ENCODE measurements at regions not wholly inside any gene's neighbourhood (a gene's known extent, or its start where the extent isn't known, plus 50 kb on each side); places are given as distances from the start of the nearest gene placed in this dataset.
A peak's percentile ranks its signal among the peaks of the same experiment; 100 is the strongest.
"Not testable (repeated sequence)": the region's sequence is repeated elsewhere in the genome, so short reads cannot be mapped to it uniquely, and the experiment has no call there.

- Histone ChIP-seq H3K27me3 (replicated peaks in 1 of 7) (no peaks in the 10 kb centered on the region), H3K4me3 (peak overlapping the region in 1 of 8 donors; percentile 32), H3K9me3 (no peaks in the 10 kb centered on the region), H3K27ac (peak overlapping the region in 7 of 8 donors; percentile 17 to 85 (median 58)), H3K4me1 (peaks cover 0 to 8% (median 3%) of the 10 kb centered on the region in 6 donors), H3K36me3 (no peaks in the 10 kb centered on the region)
- WGBS, 5 donors = 86 to 99% (median 87%) methylated on average over 4 to 5 of the region's 5 CpGs
- TF ChIP-seq POLR2A (IDR thresholded peaks at IDR 0.05) (no peak), POLR2AphosphoS5 (IDR thresholded peaks at IDR 0.05) (peak in 1 of 3 donors; percentile 26)
- DNase-seq = no peak
- intact Hi-C loops (cut with DNase I; ENCODE audit: low total_unique reads) = no loop called here
Measured at GRCh38 chr5:91301106-91301846, 81.8 kb downstream of the ARRDC3 start.

GRCh38 chr5:91297994-91298393, 85.1 kb downstream of the ARRDC3 start:
- no peak for TF ChIP-seq CTCF (IDR thresholded peaks at IDR 0.05 in 8 of 11, conservative IDR thresholded peaks at IDR 0.05 in 3 of 11)
- TF ChIP-seq POLR2AphosphoS5 (IDR thresholded peaks at IDR 0.05) = no peak
- TF ChIP-seq POLR2A (IDR thresholded peaks at IDR 0.05) = no peak
- no peak for DNase-seq
- 87 to 98% (median 96%) methylated on average over 2 of the region's 2 CpGs for WGBS, 5 donors

GRCh38 chr5:91296674-91297143, 86.4 kb downstream of the ARRDC3 start:
- no peak for DNase-seq
- Histone ChIP-seq H3K27me3 (replicated peaks in 1 of 7) (no peaks in the 10 kb centered on the region), H3K4me1 (peaks cover 0 to 6% (median 3%) of the 10 kb centered on the region in 6 donors), H3K36me3 (no peaks in the 10 kb centered on the region), H3K9me3 (no peaks in the 10 kb centered on the region), H3K27ac (no peak overlapping the region), H3K4me3 (no peak overlapping the region)
- TF ChIP-seq CTCF (IDR thresholded peaks at IDR 0.05 in 8 of 11, conservative IDR thresholded peaks at IDR 0.05 in 3 of 11) = no peak
- no peak for TF ChIP-seq POLR2AphosphoS5 (IDR thresholded peaks at IDR 0.05)
- TF ChIP-seq POLR2A (IDR thresholded peaks at IDR 0.05) = no peak
- WGBS, 5 donors = 73 to 91% (median 82%) methylated on average over 2 of the region's 2 CpGs
- intact Hi-C loops (cut with DNase I; ENCODE audit: low total_unique reads) = no loop called here

More at GRCh38 chr5:91297994-91298393, 85.1 kb downstream of the ARRDC3 start:
- H3K4me3 ChIP-seq = no peak overlapping the region
- peaks cover 0 to 8% (median 3%) of the 10 kb centered on the region in 6 donors for H3K4me1 ChIP-seq
- H3K27me3 ChIP-seq (replicated peaks in 1 of 7) = no peaks in the 10 kb centered on the region
- H3K36me3 ChIP-seq = no peaks in the 10 kb centered on the region
- intact Hi-C loops (cut with DNase I; ENCODE audit: low total_unique reads) = no loop called here
- H3K9me3 ChIP-seq = no peaks in the 10 kb centered on the region
- no peak overlapping the region for H3K27ac ChIP-seq

- H3K4me3 ChIP-seq; H3K36me3 ChIP-seq; H3K27me3 ChIP-seq (replicated peaks in 1 of 7); intact Hi-C loops (cut with DNase I; ENCODE audit: low total_unique reads); H3K27ac ChIP-seq; DNase-seq; H3K4me1 ChIP-seq; H3K9me3 ChIP-seq: not testable (repeated sequence)
- 93 to 98% (median 96%) methylated on average over 9 of the region's 9 CpGs for WGBS, 5 donors
Measured at GRCh38 chr5:91296102-91296501, 87.0 kb downstream of the ARRDC3 start.

GRCh38 chr5:91293131-91293530, 90.0 kb downstream of the ARRDC3 start:
- TF ChIP-seq CTCF (IDR thresholded peaks at IDR 0.05 in 8 of 11, conservative IDR thresholded peaks at IDR 0.05 in 3 of 11) (no peak), POLR2AphosphoS5 (IDR thresholded peaks at IDR 0.05) (no peak), POLR2A (IDR thresholded peaks at IDR 0.05) (no peak)
- Histone ChIP-seq H3K36me3 (no peaks in the 10 kb centered on the region), H3K4me3 (no peak overlapping the region), H3K27ac (no peak overlapping the region), H3K4me1 (peaks cover 0 to 7% (median 0%) of the 10 kb centered on the region in 6 donors), H3K27me3 (replicated peaks in 1 of 7) (no peaks in the 10 kb centered on the region), H3K9me3 (no peaks in the 10 kb centered on the region)
- DNase-seq = no peak
- intact Hi-C loops (cut with DNase I; ENCODE audit: low total_unique reads) = no loop called here

Data from spleen (tissue), 11 donors.